A673 (cell line): ENCODE measurements at regions not wholly inside any gene's neighbourhood (a gene's known extent, or its start where the extent isn't known, plus 50 kb on each side); places are given as distances from the start of the nearest gene placed in this dataset.

Experiments used
- CTCF ChIP-seq: fragments of 300-800, 200-600 bp; sonication (generic); conservative IDR thresholded peaks from 2 replicates; pipeline ENCODE4 v1.5.1; 2017; ENCODE audit warnings: low read depth, mild to moderate bottlenecking, antibody characterized with exemption, low read length, moderate library complexity, mixed read lengths
- EZH2 ChIP-seq: fragments of 200-600 bp; sonication (generic); IDR thresholded peaks from 2 replicates; pipeline ENCODE4 v1.6.1; 2017; ENCODE audit warnings: borderline replicate concordance, low read depth, mild to moderate bottlenecking, mixed read lengths, antibody characterized with exemption, low read length; ENCODE audit not compliant: poor library complexity, severe bottlenecking

- TF ChIP-seq CTCF (no peak), EZH2 (no peak)
Observed at GRCh38 chr14:98543074-98543473, 728.9 kb downstream of the BCL11B start.
